GM12878 (cell line): ENCODE measurements at regions not wholly inside any gene's neighbourhood (a gene's known extent, or its start where the extent isn't known, plus 50 kb on each side); places are given as distances from the start of the nearest gene placed in this dataset.

Experiments used
- ATAC-seq: fragments of 200-7000 bp; cut with Tn5 transposase; 3 replicates; pipeline ENCODE4 v1.9.1; 2020; ENCODE audit warnings: mild to moderate bottlenecking, moderate library complexity
- BruUV-seq: library from RNA; stranded (reverse); fragments of 400-500 nt; replicated peaks from 2 replicates; lab custom pipeline; 2021; lab: Mats Ljungman, UMichigan
- CTCF ChIA-PET: fragments of 300-600 bp; sonication (Branson Sonifier 250); formaldehyde crosslinking; extraction: SDS; loops from one replicate; lab custom pipeline; 2021; ENCODE audit warnings: inconsistent platforms; lab: Yijun Ruan, JAX
- POLR2A ChIA-PET: fragments of 350-600 bp; formaldehyde crosslinking; extraction: SDS; loops from one replicate; lab custom pipeline; 2021; ENCODE audit warnings: inconsistent platforms; lab: Charles Lee
- RAD21 ChIA-PET: fragments of 300-600 bp; sonication (Branson Sonifier 250); formaldehyde crosslinking; loops from one replicate; lab custom pipeline; 2023; ENCODE audit warnings: antibody characterized with exemption; ENCODE audit not compliant: unreplicated experiment; lab: Charles Lee
- SMC1A ChIA-PET: fragments of 300-600 bp; sonication (Branson Sonifier 250); formaldehyde crosslinking; loops from one replicate; lab custom pipeline; 2023; ENCODE audit not compliant: unreplicated experiment, uncharacterized antibody; lab: Charles Lee
- DNase-seq: peaks from one replicate; pipeline ENCODE4 v3.0.0-alpha.2; 2011; ENCODE audit warnings: low read depth, low spot score
- FAIRE-seq: peaks from 3 replicates; lab custom pipeline; 2011; peaks lifted over from hg19 to GRCh38; lab: Jason Lieb, UNC
- H2AFZ ChIP-seq: 2 replicates; pipeline ENCODE4 v1.6.0; 2011; ENCODE audit warnings: low read depth, low read length, control low read depth; ENCODE audit not compliant: control insufficient read depth
- H3K27ac ChIP-seq: 2 replicates; pipeline ENCODE4 v1.5.1; 2011; ENCODE audit warnings: control low read depth; ENCODE audit not compliant: control insufficient read depth, insufficient read depth
- H3K27me3 ChIP-seq, 2 experiments: replicated peaks in 1 of 2; 2 replicates each; pipeline versions ENCODE4 v1.6.0 to v1.6.1; 2011; ENCODE audit warnings: low read length in 1 of 2; ENCODE audit not compliant: control insufficient read depth in 2 of 2, insufficient read depth in 2 of 2
- H3K36me3 ChIP-seq, 2 experiments: 2 replicates each; pipeline ENCODE4 v1.5.1; 2011; ENCODE audit warnings: low read length in 1 of 2; ENCODE audit not compliant: control insufficient read depth in 2 of 2, insufficient read depth in 2 of 2
- H3K4me1 ChIP-seq: 2 replicates; pipeline ENCODE4 v1.6.1; 2011; ENCODE audit warnings: mild to moderate bottlenecking, low read length, moderate library complexity, mixed read lengths; ENCODE audit not compliant: control insufficient read depth, insufficient read depth
- H3K4me2 ChIP-seq: 2 replicates; pipeline ENCODE4 v1.6.0; 2011; ENCODE audit warnings: control low read depth; ENCODE audit not compliant: control insufficient read depth, insufficient read depth
- H3K4me3 ChIP-seq: fragments of 200-600 bp; sonication (generic); 2 replicates; pipeline ENCODE4 v1.5.1; 2016
- H3K79me2 ChIP-seq: 2 replicates; pipeline ENCODE4 v1.6.0; 2011; ENCODE audit warnings: low read length; ENCODE audit not compliant: control insufficient read depth, insufficient read depth
- H3K9ac ChIP-seq: 2 replicates; pipeline ENCODE4 v1.8.0; 2011; ENCODE audit warnings: low read length, control low read depth, mixed read lengths; ENCODE audit not compliant: control insufficient read depth, insufficient read depth
- H3K9me3 ChIP-seq: replicated peaks from 3 replicates; pipeline ENCODE4 v1.5.1; 2011; ENCODE audit warnings: mild to moderate bottlenecking, low read length; ENCODE audit not compliant: control insufficient read depth, insufficient read depth
- H4K20me1 ChIP-seq: 2 replicates; pipeline ENCODE4 v1.6.0; 2011; ENCODE audit not compliant: control insufficient read depth, insufficient read depth
- BCLAF1 ChIP-seq: fragments of 450-650 bp; IDR thresholded peaks from 2 replicates; pipeline ENCODE4 v1.6.1; 2017; ENCODE audit warnings: antibody characterized with exemption, mild to moderate bottlenecking, moderate library complexity
- BHLHE40 ChIP-seq, 2 experiments: fragments of 450-650 bp in 1 of 2; IDR thresholded peaks; 2 replicates each; pipeline ENCODE4 v1.6.1; 2011 to 2017; ENCODE audit warnings: low read depth in 2 of 2, borderline replicate concordance in 1 of 2, improper control_type of control experiment in 1 of 2, low read length in 1 of 2, mild to moderate bottlenecking in 1 of 2
- EP300 ChIP-seq, 2 experiments: fragments of 150-350 bp in 1 of 2; IDR thresholded peaks; 2 replicates each; pipeline ENCODE4 v1.6.1; 2011 to 2012; ENCODE audit warnings: low read depth in 2 of 2, low read length in 2 of 2, borderline replicate concordance in 1 of 2, improper control_type of control experiment in 1 of 2, inconsistent platforms in 1 of 2; ENCODE audit not compliant: control insufficient read depth in 1 of 2
- GATAD2B ChIP-seq: fragments of 450-650 bp; conservative IDR thresholded peaks from 2 replicates; pipeline ENCODE4 v1.6.1; 2017; ENCODE audit warnings: low read depth, mild to moderate bottlenecking, moderate library complexity
- IRF3 ChIP-seq: fragments of 450-650 bp; IDR thresholded peaks from 2 replicates; pipeline ENCODE4 v1.6.1; 2014; ENCODE audit warnings: mild to moderate bottlenecking
- NFYA ChIP-seq: IDR thresholded peaks from 2 replicates; pipeline ENCODE4 v1.6.1; 2011; ENCODE audit warnings: low read depth, mild to moderate bottlenecking, low read length, improper control_type of control experiment, borderline replicate concordance
- POLR2A ChIP-seq: IDR thresholded peaks from 2 replicates; pipeline ENCODE4 v1.6.1; 2011; ENCODE audit warnings: low read depth, mild to moderate bottlenecking, low read length
- SUPT20H ChIP-seq: IDR thresholded peaks from 2 replicates; pipeline ENCODE4 v1.6.1; 2011; ENCODE audit warnings: low read depth, mild to moderate bottlenecking, low read length, moderate library complexity, borderline replicate concordance; ENCODE audit not compliant: control insufficient read depth
- TCF3 ChIP-seq: IDR thresholded peaks from 2 replicates; pipeline ENCODE4 v1.6.1; 2012; ENCODE audit warnings: low read depth, mild to moderate bottlenecking, low read length, borderline replicate concordance; ENCODE audit not compliant: insufficient read depth
- ZNF274 ChIP-seq: IDR thresholded peaks from one replicate; pipeline ENCODE4 v1.8.0; 2011; ENCODE audit not compliant: insufficient read length, insufficient read depth
- WGBS: methylation state at CpG from one replicate; pipeline ENCODE4 v1.1.6; 2016; ENCODE audit warnings: low lambda C conversion rate; ENCODE audit not compliant: insufficient replicate concordance, insufficient coverage; ENCODE audit errors: missing lambda C conversion rate; 5-methylcytosine and 5-hydroxymethylcytosine counted together
- in situ Hi-C: fragments of 300-500 bp; cut with MboI; formaldehyde crosslinking; loops from 9 replicates; pipeline ENCODE4 v1.14.3; 2018; ENCODE audit warnings: mixed read lengths
- intact Hi-C: fragments of 100-400 bp; cut with micrococcal nuclease; formaldehyde crosslinking; loops from one replicate; pipeline ENCODE4 v1.14.2; 2022; ENCODE audit not compliant: unreplicated experiment

- DNase-seq = no peak
- ATAC-seq = no peak
- H3K27ac ChIP-seq = no peak overlapping the region
- ChIA-PET POLR2A (no interaction called here), CTCF (no interaction called here), RAD21 (no interaction called here), SMC1A (interaction anchor here (1.0 kb wide), 1 partner anchor 10 kb away, joined by 3 read pairs; no protein-coding TSS in a partner anchor)
- H4K20me1 ChIP-seq = no peaks in the 10 kb centered on the region
- H3K9me3 ChIP-seq = no peaks in the 10 kb centered on the region
- intact Hi-C loops (no loop called here), in situ Hi-C loops (no loop called here)
- WGBS = 19% methylated on average over 3 of the region's 3 CpGs
- H3K27me3 ChIP-seq = no peaks in the 10 kb centered on the region
- H3K79me2 ChIP-seq = no peaks in the 10 kb centered on the region
- TF ChIP-seq BHLHE40 (IDR thresholded peaks at IDR 0.05; ENCODE audit: borderline replicate concordance in 1 of 2, low read depth in 2 of 2, low read length in 1 of 2) = no peak
- no peak for TF ChIP-seq POLR2A
- TF ChIP-seq SUPT20H = no peak
- no peak for TF ChIP-seq NFYA
- no peak for TF ChIP-seq BCLAF1
- TF ChIP-seq ZNF274 = no peak
- no peak for TF ChIP-seq EP300 (IDR thresholded peaks at IDR 0.05; ENCODE audit: borderline replicate concordance in 1 of 2, control insufficient read depth in 1 of 2, low read depth in 2 of 2, low read length in 2 of 2)
- no peak for TF ChIP-seq TCF3
- TF ChIP-seq IRF3 = no peak
- no peak for TF ChIP-seq GATAD2B
- H3K4me1 ChIP-seq = no peaks in the 10 kb centered on the region
- no peak overlapping the region for H3K4me2 ChIP-seq
- no peak overlapping the region for H3K9ac ChIP-seq
- BruUV-seq = no TSS peak
- no peak overlapping the region for H2AFZ ChIP-seq
- no peak for FAIRE-seq
- no peaks in the 10 kb centered on the region for H3K36me3 ChIP-seq
- H3K4me3 ChIP-seq = no peak overlapping the region
Measured at GRCh38 chr18:6666012-6666685, 63.4 kb upstream of the ARHGAP28 start.
